Caco-2 (cell line): ENCODE measurements at regions not wholly inside any gene's neighbourhood (a gene's known extent, or its start where the extent isn't known, plus 50 kb on each side); places are given as distances from the start of the nearest gene placed in this dataset.

ENCODE experiments used
- BruUV-seq: library from RNA; stranded (reverse); fragments of 400-500 nt; replicated peaks from 2 replicates; lab custom pipeline; 2021; lab: Mats Ljungman, UMichigan
- CTCF ChIA-PET: fragments of 300-600 bp; sonication (Branson Sonifier 250); formaldehyde crosslinking; loops from one replicate; lab custom pipeline; 2022; ENCODE audit warnings: antibody characterized with exemption; lab: Charles Lee
- POLR2A ChIA-PET: fragments of 300-600 bp; sonication (Branson Sonifier 250); formaldehyde crosslinking; loops from one replicate; lab custom pipeline; 2022; ENCODE audit warnings: antibody characterized with exemption; lab: Charles Lee
- DNase-seq, 2 experiments: peaks; one replicate each; pipeline versions ENCODE4 v3.0.0 to v3.0.0-alpha.2; 2020 to 2022
- H3K27me3 ChIP-seq: replicated peaks from 2 replicates; pipeline ENCODE4 v1.6.0; 2011; ENCODE audit warnings: low read length; ENCODE audit not compliant: control insufficient read depth, insufficient read depth
- H3K36me3 ChIP-seq: 2 replicates; pipeline ENCODE4 v1.5.1; 2011; ENCODE audit warnings: low read length; ENCODE audit not compliant: control insufficient read depth, insufficient read depth
- H3K4me1 ChIP-seq: fragments of 250-450 bp; sonication (Bioruptor Pico); 2 replicates; pipeline ENCODE4 v1.5.1; 2020; ENCODE audit warnings: mild to moderate bottlenecking
- H3K4me3 ChIP-seq: 2 replicates; pipeline ENCODE4 v1.5.1; 2011; ENCODE audit warnings: low read depth, mild to moderate bottlenecking, control low read depth, low read length
- H3K9me3 ChIP-seq: fragments of 250-450 bp; sonication (Bioruptor Pico); 2 replicates; pipeline ENCODE4 v1.5.1; 2020; ENCODE audit warnings: mild to moderate bottlenecking, moderate library complexity
- H3K27ac Mint-ChIP-seq: one replicate; pipeline ENCODE4 v1.8.0; 2022; ENCODE audit warnings: mixed read lengths; ENCODE audit not compliant: unreplicated experiment
- H3K27me3 Mint-ChIP-seq: one replicate; pipeline ENCODE4 v1.8.0; 2022; ENCODE audit warnings: mixed read lengths; ENCODE audit not compliant: insufficient read depth, unreplicated experiment
- H3K36me3 Mint-ChIP-seq: one replicate; pipeline ENCODE4 v1.8.0; 2022; ENCODE audit warnings: mild to moderate bottlenecking, mixed read lengths; ENCODE audit not compliant: insufficient read depth, unreplicated experiment
- H3K4me1 Mint-ChIP-seq: one replicate; pipeline ENCODE4 v1.8.0; 2022; ENCODE audit warnings: low read depth, mixed read lengths; ENCODE audit not compliant: unreplicated experiment
- H3K4me3 Mint-ChIP-seq: one replicate; pipeline ENCODE4 v1.8.0; 2022; ENCODE audit warnings: mild to moderate bottlenecking, moderate library complexity, mixed read lengths; ENCODE audit not compliant: unreplicated experiment
- H3K9me3 Mint-ChIP-seq: one replicate; pipeline ENCODE4 v1.8.0; 2022; ENCODE audit warnings: mixed read lengths; ENCODE audit not compliant: unreplicated experiment
- intact Hi-C: fragments of 100-400 bp; cut with micrococcal nuclease; formaldehyde crosslinking; loops from one replicate; pipeline ENCODE4 v1.10.0; 2022; ENCODE audit not compliant: unreplicated experiment
- TF ChIP-seq, protein P1 (sequence below), 2 experiments: fragments of 200-600 bp in 1 of 2; IDR thresholded peaks; 1 replicate in 1 of 2; 2 replicates in 1 of 2; pipeline versions ENCODE4 v1.5.1 to v1.8.0; 2011 to 2022; ENCODE audit warnings: antibody characterized with exemption in 1 of 2, control low read depth in 1 of 2, inconsistent platforms in 1 of 2, low read depth in 1 of 2, low read length in 1 of 2, mild to moderate bottlenecking in 1 of 2, moderate library complexity in 1 of 2; ENCODE audit not compliant: insufficient read depth in 1 of 2, severe bottlenecking in 1 of 2, unreplicated experiment in 1 of 2

GRCh38 chr4:20356565-20356964 is 104.9 kb downstream of the SLIT2 start:
- no peaks in the 10 kb centered on the region for H3K4me1 Mint-ChIP-seq
- no TSS peak for BruUV-seq
- H3K4me3 Mint-ChIP-seq = no peak overlapping the region
- Histone ChIP-seq H3K4me3 (no peak overlapping the region), H3K27me3 (no peaks in the 10 kb centered on the region), H3K9me3 (no peaks in the 10 kb centered on the region), H3K4me1 (no peaks in the 10 kb centered on the region), H3K36me3 (no peaks in the 10 kb centered on the region)
- CTCF ChIA-PET = no interaction called here
- no peak overlapping the region for H3K27ac Mint-ChIP-seq
- TF ChIP-seq, protein P1, sequence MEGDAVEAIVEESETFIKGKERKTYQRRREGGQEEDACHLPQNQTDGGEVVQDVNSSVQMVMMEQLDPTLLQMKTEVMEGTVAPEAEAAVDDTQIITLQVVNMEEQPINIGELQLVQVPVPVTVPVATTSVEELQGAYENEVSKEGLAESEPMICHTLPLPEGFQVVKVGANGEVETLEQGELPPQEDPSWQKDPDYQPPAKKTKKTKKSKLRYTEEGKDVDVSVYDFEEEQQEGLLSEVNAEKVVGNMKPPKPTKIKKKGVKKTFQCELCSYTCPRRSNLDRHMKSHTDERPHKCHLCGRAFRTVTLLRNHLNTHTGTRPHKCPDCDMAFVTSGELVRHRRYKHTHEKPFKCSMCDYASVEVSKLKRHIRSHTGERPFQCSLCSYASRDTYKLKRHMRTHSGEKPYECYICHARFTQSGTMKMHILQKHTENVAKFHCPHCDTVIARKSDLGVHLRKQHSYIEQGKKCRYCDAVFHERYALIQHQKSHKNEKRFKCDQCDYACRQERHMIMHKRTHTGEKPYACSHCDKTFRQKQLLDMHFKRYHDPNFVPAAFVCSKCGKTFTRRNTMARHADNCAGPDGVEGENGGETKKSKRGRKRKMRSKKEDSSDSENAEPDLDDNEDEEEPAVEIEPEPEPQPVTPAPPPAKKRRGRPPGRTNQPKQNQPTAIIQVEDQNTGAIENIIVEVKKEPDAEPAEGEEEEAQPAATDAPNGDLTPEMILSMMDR (IDR thresholded peaks at IDR 0.05; ENCODE audit: insufficient read depth in 1 of 2, low read depth in 1 of 2, low read length in 1 of 2, severe bottlenecking in 1 of 2, unreplicated experiment in 1 of 2) = no peak
- DNase-seq = no peak
- H3K27me3 Mint-ChIP-seq = no peaks in the 10 kb centered on the region
- no peaks in the 10 kb centered on the region for H3K9me3 Mint-ChIP-seq
- no peaks in the 10 kb centered on the region for H3K36me3 Mint-ChIP-seq
- POLR2A ChIA-PET = no interaction called here
- intact Hi-C loops = no loop called here

DNA sequence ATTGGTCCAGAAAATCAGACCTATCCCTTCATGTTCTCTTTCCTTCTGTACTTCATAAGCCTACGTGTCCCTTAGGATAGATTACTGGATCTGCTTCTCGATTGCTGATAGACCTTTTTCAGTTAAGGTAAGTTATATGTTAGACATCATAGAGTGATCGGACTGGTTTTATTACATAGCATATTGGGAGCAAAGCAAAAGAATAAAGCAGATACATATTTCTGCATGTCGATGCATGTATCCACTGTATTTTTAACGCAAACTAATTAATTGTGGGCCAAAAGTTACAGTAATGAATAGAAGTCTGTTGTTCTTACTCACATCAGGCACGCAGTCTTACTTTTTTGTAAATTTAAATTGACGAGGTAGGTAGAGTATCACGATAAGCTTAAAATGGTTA is 106.4 kb downstream of the SLIT2 start:
- Histone ChIP-seq H3K9me3 (no peaks in the 10 kb centered on the region), H3K36me3 (no peaks in the 10 kb centered on the region), H3K4me3 (no peak overlapping the region), H3K4me1 (no peaks in the 10 kb centered on the region), H3K27me3 (no peaks in the 10 kb centered on the region)
- no peak overlapping the region for H3K4me3 Mint-ChIP-seq
- H3K9me3 Mint-ChIP-seq = no peaks in the 10 kb centered on the region
- H3K4me1 Mint-ChIP-seq = no peaks in the 10 kb centered on the region
- no peaks in the 10 kb centered on the region for H3K27me3 Mint-ChIP-seq
- no peak for DNase-seq
- ChIA-PET POLR2A (no interaction called here), CTCF (no interaction called here)
- no peak overlapping the region for H3K27ac Mint-ChIP-seq
- no TSS peak for BruUV-seq
- intact Hi-C loops = no loop called here
- H3K36me3 Mint-ChIP-seq = no peaks in the 10 kb centered on the region
- TF ChIP-seq, protein P1 (IDR thresholded peaks at IDR 0.05; ENCODE audit: insufficient read depth in 1 of 2, low read depth in 1 of 2, low read length in 1 of 2, severe bottlenecking in 1 of 2, unreplicated experiment in 1 of 2) = no peak

DNA sequence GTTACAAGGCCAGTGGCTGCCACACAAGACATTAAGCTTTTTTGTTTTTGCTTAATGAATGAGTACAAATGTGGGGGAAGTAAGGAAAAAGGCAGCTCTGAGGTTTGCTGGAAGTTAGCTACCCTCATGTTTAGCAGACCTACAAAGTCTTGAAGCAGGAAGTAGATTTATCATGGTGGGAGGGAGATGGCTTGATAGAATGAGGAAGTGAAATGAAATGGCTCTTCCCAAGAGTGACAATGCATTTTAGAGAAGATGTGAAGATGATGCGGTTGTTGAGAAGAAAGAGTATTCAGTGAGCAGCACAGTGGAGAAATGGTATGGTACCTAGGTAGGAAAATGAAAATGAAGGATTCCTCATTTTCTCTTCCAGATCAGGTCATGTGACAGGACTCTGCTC is 108.0 kb downstream of the SLIT2 start:
- H3K27me3 ChIP-seq = no peaks in the 10 kb centered on the region
- H3K9me3 ChIP-seq = no peaks in the 10 kb centered on the region
- Mint-ChIP-seq H3K4me3 (no peak overlapping the region), H3K27ac (no peak overlapping the region), H3K9me3 (no peaks in the 10 kb centered on the region), H3K36me3 (no peaks in the 10 kb centered on the region), H3K4me1 (no peaks in the 10 kb centered on the region), H3K27me3 (no peaks in the 10 kb centered on the region)
- H3K4me3 ChIP-seq = no peak overlapping the region
- intact Hi-C loops = no loop called here
- no peaks in the 10 kb centered on the region for H3K36me3 ChIP-seq
- ChIA-PET POLR2A (no interaction called here), CTCF (no interaction called here)
- no TSS peak for BruUV-seq
- no peaks in the 10 kb centered on the region for H3K4me1 ChIP-seq
- TF ChIP-seq, protein P1 (IDR thresholded peaks at IDR 0.05; ENCODE audit: insufficient read depth in 1 of 2, low read depth in 1 of 2, low read length in 1 of 2, severe bottlenecking in 1 of 2, unreplicated experiment in 1 of 2) = no peak
- DNase-seq = no peak
